ENCODE measurements at regions not wholly inside any gene's neighbourhood (a gene's known extent, or its start where the extent isn't known, plus 50 kb on each side); places are given as distances from the start of the nearest gene placed in this dataset.

GRCh38 chr5:34516166-34516565 lies 140.0 kb upstream of the RAI14 start:
- H3K27ac Mint-ChIP-seq = no peak overlapping the region
- DNase-seq (ENCODE audit: low spot score) = no peak
- no peaks in the 10 kb centered on the region for H3K9me3 Mint-ChIP-seq
- H3K36me3 Mint-ChIP-seq (ENCODE audit: low read depth) = no peaks in the 10 kb centered on the region
- H3K4me1 Mint-ChIP-seq (ENCODE audit: low read depth) = peaks cover 2% of the 10 kb centered on the region
- peaks cover 6% of the 10 kb centered on the region for H3K27me3 Mint-ChIP-seq (ENCODE audit: low read depth)
- no peak overlapping the region for H3K4me3 Mint-ChIP-seq

- Mint-ChIP-seq H3K27ac (no peak overlapping the region), H3K27me3 (ENCODE audit: low read depth) (peaks cover 6% of the 10 kb centered on the region)
Observed at GRCh38 chr5:34516686-34517085, 139.4 kb upstream of the RAI14 start.

DNA sequence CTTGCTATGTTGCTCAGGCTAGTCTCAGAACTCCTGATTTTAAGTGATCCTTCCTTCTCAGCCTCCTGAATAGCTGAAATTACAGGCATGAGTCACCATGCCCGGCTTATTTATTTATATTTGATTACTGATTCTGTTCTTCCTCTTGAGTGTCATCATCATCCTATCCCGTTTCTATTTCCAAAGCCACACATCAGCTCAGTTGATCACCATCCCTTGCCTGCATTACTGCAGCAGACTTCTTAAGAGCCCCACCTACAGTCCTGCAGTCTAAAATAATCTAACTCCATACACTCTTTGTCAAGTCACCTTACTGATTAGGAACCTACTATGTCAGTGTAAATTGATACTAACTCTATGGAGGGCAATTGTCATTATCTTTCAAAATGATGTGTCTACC lies 138.9 kb upstream of the RAI14 start:
- no peaks in the 10 kb centered on the region for H3K9me3 Mint-ChIP-seq
- no peak for DNase-seq (ENCODE audit: low spot score)

More at GRCh38 chr5:34516686-34517085, 139.4 kb upstream of the RAI14 start:
- no peak overlapping the region for H3K4me3 Mint-ChIP-seq
- H3K9me3 Mint-ChIP-seq = no peaks in the 10 kb centered on the region
- no peak for DNase-seq (ENCODE audit: low spot score)
- no peaks in the 10 kb centered on the region for H3K36me3 Mint-ChIP-seq (ENCODE audit: low read depth)
- H3K4me1 Mint-ChIP-seq (ENCODE audit: low read depth) = peaks cover 2% of the 10 kb centered on the region

GRCh38 chr5:34519489-34520220 lies 136.5 kb upstream of the RAI14 start:
- Mint-ChIP-seq H3K36me3 (ENCODE audit: low read depth) (no peaks in the 10 kb centered on the region), H3K27me3 (ENCODE audit: low read depth) (peaks cover 6% of the 10 kb centered on the region), H3K4me3 (no peak overlapping the region), H3K9me3 (no peaks in the 10 kb centered on the region), H3K4me1 (ENCODE audit: low read depth) (peaks cover 2% of the 10 kb centered on the region), H3K27ac (no peak overlapping the region)
- DNase-seq (ENCODE audit: low spot score) = no peak

More for the DNA sequence above, 138.9 kb upstream of the RAI14 start:
- Mint-ChIP-seq H3K27me3 (ENCODE audit: low read depth) (peaks cover 6% of the 10 kb centered on the region), H3K27ac (no peak overlapping the region), H3K36me3 (ENCODE audit: low read depth) (no peaks in the 10 kb centered on the region), H3K4me1 (ENCODE audit: low read depth) (peaks cover 2% of the 10 kb centered on the region), H3K4me3 (no peak overlapping the region)

- Mint-ChIP-seq H3K36me3 (ENCODE audit: low read depth) (no peaks in the 10 kb centered on the region), H3K4me1 (ENCODE audit: low read depth) (peaks cover 2% of the 10 kb centered on the region), H3K4me3 (no peak overlapping the region), H3K27ac (no peak overlapping the region), H3K27me3 (ENCODE audit: low read depth) (peaks cover 6% of the 10 kb centered on the region), H3K9me3 (no peaks in the 10 kb centered on the region)
- DNase-seq (ENCODE audit: low spot score) = no peak
Observed at GRCh38 chr5:34521628-34522290, 134.4 kb upstream of the RAI14 start.

GRCh38 chr5:34522599-34523386 lies 133.3 kb upstream of the RAI14 start:
- peak; percentile 22 for DNase-seq (ENCODE audit: low spot score)
- Mint-ChIP-seq H3K9me3 (no peaks in the 10 kb centered on the region), H3K4me3 (no peak overlapping the region), H3K4me1 (ENCODE audit: low read depth) (no peaks in the 10 kb centered on the region), H3K36me3 (ENCODE audit: low read depth) (no peaks in the 10 kb centered on the region), H3K27me3 (ENCODE audit: low read depth) (peaks cover 4% of the 10 kb centered on the region), H3K27ac (no peak overlapping the region)

GRCh38 chr5:34523387-34523726 lies 132.8 kb upstream of the RAI14 start:
- H3K9me3 Mint-ChIP-seq = no peaks in the 10 kb centered on the region
- no peak overlapping the region for H3K27ac Mint-ChIP-seq
- H3K4me3 Mint-ChIP-seq = no peak overlapping the region
- H3K36me3 Mint-ChIP-seq (ENCODE audit: low read depth) = no peaks in the 10 kb centered on the region
- H3K27me3 Mint-ChIP-seq (ENCODE audit: low read depth) = peaks cover 4% of the 10 kb centered on the region
- H3K4me1 Mint-ChIP-seq (ENCODE audit: low read depth) = no peaks in the 10 kb centered on the region
- no peak for DNase-seq (ENCODE audit: low spot score)

- Mint-ChIP-seq H3K4me1 (ENCODE audit: low read depth) (no peaks in the 10 kb centered on the region), H3K9me3 (no peaks in the 10 kb centered on the region), H3K27ac (no peak overlapping the region), H3K27me3 (ENCODE audit: low read depth) (peaks cover 2% of the 10 kb centered on the region), H3K36me3 (ENCODE audit: low read depth) (no peaks in the 10 kb centered on the region), H3K4me3 (no peak overlapping the region)
- DNase-seq (ENCODE audit: low spot score) = no peak
Observed at GRCh38 chr5:34524123-34524522, 132.0 kb upstream of the RAI14 start.

GRCh38 chr5:34525761-34526160 lies 130.4 kb upstream of the RAI14 start:
- no peak overlapping the region for H3K4me3 Mint-ChIP-seq
- no peaks in the 10 kb centered on the region for H3K27me3 Mint-ChIP-seq (ENCODE audit: low read depth)
- no peak overlapping the region for H3K27ac Mint-ChIP-seq
- H3K9me3 Mint-ChIP-seq = no peaks in the 10 kb centered on the region
- DNase-seq (ENCODE audit: low spot score) = no peak
- no peaks in the 10 kb centered on the region for H3K4me1 Mint-ChIP-seq (ENCODE audit: low read depth)
- H3K36me3 Mint-ChIP-seq (ENCODE audit: low read depth) = no peaks in the 10 kb centered on the region

DNA sequence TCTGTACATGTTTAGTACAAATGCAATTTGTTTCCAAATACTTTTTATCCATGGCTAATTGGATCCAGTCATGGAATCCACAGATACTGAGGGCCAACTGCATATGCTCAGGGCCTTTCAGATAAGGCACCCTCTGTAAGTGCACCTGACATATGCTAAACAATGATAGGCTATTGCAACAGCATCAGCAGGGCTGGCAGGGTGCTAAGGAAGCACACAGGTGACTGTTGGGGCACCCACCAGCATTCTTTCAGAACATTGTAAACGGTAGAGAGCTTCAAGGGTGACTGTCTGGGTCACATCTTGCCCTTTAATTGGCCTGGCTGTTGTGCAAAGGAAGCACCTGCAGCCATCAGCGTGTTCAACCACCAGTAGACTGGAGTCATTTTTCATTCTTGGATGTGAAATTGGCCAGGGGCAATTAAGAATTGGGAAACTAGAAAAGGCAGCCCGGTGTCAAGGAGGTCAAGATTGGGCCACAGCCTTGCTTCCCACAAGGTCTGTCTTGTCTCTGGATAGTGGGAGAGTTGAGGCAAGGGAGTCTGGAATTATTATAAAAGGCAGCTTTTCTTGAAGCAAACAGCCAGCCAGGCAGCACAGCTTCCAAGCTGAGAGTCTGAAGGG lies 129.3 kb upstream of the RAI14 start:
- no peaks in the 10 kb centered on the region for H3K27me3 Mint-ChIP-seq (ENCODE audit: low read depth)
- no peak overlapping the region for H3K27ac Mint-ChIP-seq
- no peaks in the 10 kb centered on the region for H3K9me3 Mint-ChIP-seq
- H3K36me3 Mint-ChIP-seq (ENCODE audit: low read depth) = no peaks in the 10 kb centered on the region
- no peaks in the 10 kb centered on the region for H3K4me1 Mint-ChIP-seq (ENCODE audit: low read depth)
- no peak overlapping the region for H3K4me3 Mint-ChIP-seq
- no peak for DNase-seq (ENCODE audit: low spot score)

- DNase-seq (ENCODE audit: low spot score) = no peak
- Mint-ChIP-seq H3K9me3 (no peaks in the 10 kb centered on the region), H3K27me3 (ENCODE audit: low read depth) (no peaks in the 10 kb centered on the region), H3K4me1 (ENCODE audit: low read depth) (peaks cover 8% of the 10 kb centered on the region), H3K27ac (no peak overlapping the region), H3K4me3 (no peak overlapping the region), H3K36me3 (ENCODE audit: low read depth) (no peaks in the 10 kb centered on the region)
Observed at GRCh38 chr5:34529581-34530331, 126.4 kb upstream of the RAI14 start.

- peaks cover 8% of the 10 kb centered on the region for H3K4me1 Mint-ChIP-seq (ENCODE audit: low read depth)
- no peaks in the 10 kb centered on the region for H3K9me3 Mint-ChIP-seq
- no peaks in the 10 kb centered on the region for H3K36me3 Mint-ChIP-seq (ENCODE audit: low read depth)
- H3K27ac Mint-ChIP-seq = no peak overlapping the region
- H3K4me3 Mint-ChIP-seq = no peak overlapping the region
- DNase-seq (ENCODE audit: low spot score) = no peak
- H3K27me3 Mint-ChIP-seq (ENCODE audit: low read depth) = no peaks in the 10 kb centered on the region
Observed at GRCh38 chr5:34530637-34531036, 125.5 kb upstream of the RAI14 start.

GRCh38 chr5:34531751-34532360 lies 124.3 kb upstream of the RAI14 start:
- DNase-seq (ENCODE audit: low spot score) = no peak
- no peak overlapping the region for H3K27ac Mint-ChIP-seq
- H3K4me1 Mint-ChIP-seq (ENCODE audit: low read depth) = peaks cover 12% of the 10 kb centered on the region
- no peaks in the 10 kb centered on the region for H3K9me3 Mint-ChIP-seq
- no peaks in the 10 kb centered on the region for H3K36me3 Mint-ChIP-seq (ENCODE audit: low read depth)
- no peaks in the 10 kb centered on the region for H3K27me3 Mint-ChIP-seq (ENCODE audit: low read depth)
- H3K4me3 Mint-ChIP-seq = no peak overlapping the region

Measured in T-helper 2 cell treated with Interferon-gamma antibody and Interleukin-4, amounts not matched to agents 5 μg/mL and 100 μg/mL, for 36 hours (primary cell).